Activated CD8-positive, alpha-beta memory T cell treated with anti-CD3 and anti-CD28 coated beads for 36 hours (primary cell): ENCODE measurements at regions not wholly inside any gene's neighbourhood (a gene's known extent, or its start where the extent isn't known, plus 50 kb on each side); places are given as distances from the start of the nearest gene placed in this dataset.
"Not testable (repeated sequence)": the region's sequence is repeated elsewhere in the genome, so short reads cannot be mapped to it uniquely, and the experiment has no call there.

Experiments used
- CTCF ChIA-PET: fragments of 350-600 bp; sonication (Branson Sonifier 250); formaldehyde crosslinking; loops from one replicate; lab custom pipeline; 2021; ENCODE audit warnings: antibody characterized with exemption; lab: Charles Lee
- POLR2A ChIA-PET: fragments of 350-600 bp; sonication (Branson Sonifier 250); formaldehyde crosslinking; loops from one replicate; lab custom pipeline; 2021; ENCODE audit warnings: antibody characterized with exemption; lab: Charles Lee

- CTCF ChIA-PET, result no interaction called here
- POLR2A ChIA-PET, result no interaction called here
These were observed 50.2 kb upstream of the DACT2 start for GRCh38 chr6:168369786-168370185.

GRCh38 chr6:168370310-168370991, 50.9 kb upstream of the DACT2 start:
- CTCF ChIA-PET, result interaction anchor here (1.1 kb wide), 1 partner anchor 19 kb away, joined by 3 read pairs; no protein-coding TSS in a partner anchor

GRCh38 chr6:168371185-168371584, 51.6 kb upstream of the DACT2 start:
- ChIA-PET POLR2A (no interaction called here), CTCF (interaction anchor here (1.1 kb wide), 1 partner anchor 19 kb away, joined by 3 read pairs; no protein-coding TSS in a partner anchor)

More at GRCh38 chr6:168370310-168370991, 50.9 kb upstream of the DACT2 start:
- POLR2A ChIA-PET, result no interaction called here

- POLR2A ChIA-PET, result no interaction called here
- CTCF ChIA-PET, result no interaction called here
These were observed 52.0 kb upstream of the DACT2 start for GRCh38 chr6:168371618-168371980.

- ChIA-PET CTCF (no interaction called here), POLR2A (no interaction called here)
These were observed 52.6 kb upstream of the DACT2 start for GRCh38 chr6:168371981-168372711.

- ChIA-PET POLR2A (no interaction called here), CTCF (no interaction called here)
These were observed 53.3 kb upstream of the DACT2 start for GRCh38 chr6:168372889-168373288.

- CTCF ChIA-PET, result no interaction called here
- POLR2A ChIA-PET, result no interaction called here
These were observed 53.8 kb upstream of the DACT2 start for GRCh38 chr6:168373389-168373788.

- CTCF ChIA-PET, result no interaction called here
- POLR2A ChIA-PET, result no interaction called here
These were observed 54.5 kb upstream of the DACT2 start for GRCh38 chr6:168374051-168374502.

- CTCF ChIA-PET, result no interaction called here
- POLR2A ChIA-PET, result no interaction called here
These were observed 55.0 kb upstream of the DACT2 start for GRCh38 chr6:168374541-168375071.

- ChIA-PET CTCF (no interaction called here), POLR2A (no interaction called here)
These were observed 56.5 kb upstream of the DACT2 start for GRCh38 chr6:168376120-168376519.

- POLR2A ChIA-PET, result no interaction called here
- CTCF ChIA-PET, result no interaction called here
These were observed 57.4 kb upstream of the DACT2 start for GRCh38 chr6:168376811-168377483.

GRCh38 chr6:168377484-168377855, 57.9 kb upstream of the DACT2 start:
- ChIA-PET CTCF (no interaction called here), POLR2A (no interaction called here)

- CTCF ChIA-PET, result no interaction called here
- POLR2A ChIA-PET, result no interaction called here
These were observed 58.6 kb upstream of the DACT2 start for GRCh38 chr6:168377856-168378832.

GRCh38 chr6:168379579-168379978, 60.0 kb upstream of the DACT2 start:
- CTCF ChIA-PET, POLR2A ChIA-PET: not testable (repeated sequence)

- CTCF ChIA-PET, POLR2A ChIA-PET: not testable (repeated sequence)
These were observed 60.6 kb upstream of the SMOC2 start for GRCh38 chr6:168380166-168380955.

GRCh38 chr6:168380956-168381605, 59.9 kb upstream of the SMOC2 start:
- CTCF ChIA-PET, result no interaction called here
- POLR2A ChIA-PET, result no interaction called here

- POLR2A ChIA-PET, result no interaction called here
- CTCF ChIA-PET, result no interaction called here
These were observed 59.1 kb upstream of the SMOC2 start for GRCh38 chr6:168381726-168382458.
